SK-N-SH (cell line): ENCODE measurements at regions not wholly inside any gene's neighbourhood (a gene's known extent, or its start where the extent isn't known, plus 50 kb on each side); places are given as distances from the start of the nearest gene placed in this dataset.
A peak's percentile ranks its signal among the peaks of the same experiment; 100 is the strongest.

ENCODE experiments used
- CTCF ChIA-PET: fragments of 300-600, 350-600 bp; formaldehyde crosslinking; extraction: SDS; loops from one replicate; lab custom pipeline; 2021; lab: Yijun Ruan, JAX
- POLR2A ChIA-PET: fragments of 350-600 bp; sonication (Branson Sonifier 250); formaldehyde crosslinking; extraction: SDS; loops from one replicate; lab custom pipeline; 2020; ENCODE audit warnings: antibody characterized with exemption, inconsistent platforms; lab: Yijun Ruan, JAX
- DNase-seq: peaks from one replicate; pipeline ENCODE4 v3.0.0; 2012
- H2AFZ ChIP-seq: fragments of 200-600 bp; sonication (generic); 2 replicates; pipeline ENCODE4 v1.8.1; 2016; ENCODE audit warnings: antibody characterized with exemption, mild to moderate bottlenecking, low read depth
- H3F3A ChIP-seq: fragments of 200-600 bp; sonication (generic); replicated peaks from 2 replicates; pipeline ENCODE3; 2016; ENCODE audit warnings: antibody characterized with exemption, mild to moderate bottlenecking; ENCODE audit not compliant: insufficient read depth
- H3K27ac ChIP-seq, 2 experiments: fragments of 200-500 bp in 1 of 2; fragments of 200-600 bp in 1 of 2; sonication (Bioruptor generic) in 1 of 2; sonication (generic), shearing (Covaris generic) in 1 of 2; 2 replicates each; pipeline versions ENCODE4 v1.5.1 to v1.6.1; 2014 to 2016; ENCODE audit warnings: low read depth in 2 of 2, inconsistent platforms in 1 of 2, low read length in 1 of 2, mild to moderate bottlenecking in 1 of 2, mixed read lengths in 1 of 2
- H3K27me3 ChIP-seq: fragments of 200-600 bp; sonication (generic), shearing (Covaris generic); 2 replicates; pipeline ENCODE4 v1.6.1; 2016; ENCODE audit warnings: mixed run types; ENCODE audit not compliant: insufficient read depth
- H3K36me3 ChIP-seq, 2 experiments: fragments of 200-500 bp in 1 of 2; fragments of 200-600 bp in 1 of 2; sonication (Bioruptor generic) in 1 of 2; sonication (generic) in 1 of 2; replicated peaks in 1 of 2; 2 replicates each; pipeline versions ENCODE3 to v1.5.1; 2014 to 2016; ENCODE audit warnings: low read length in 1 of 2, mild to moderate bottlenecking in 1 of 2; ENCODE audit not compliant: insufficient read depth in 2 of 2, control insufficient read depth in 1 of 2
- H3K4me1 ChIP-seq, 2 experiments: fragments of 200-500 bp in 1 of 2; fragments of 200-600 bp in 1 of 2; sonication (Bioruptor generic) in 1 of 2; sonication (generic), shearing (Covaris generic) in 1 of 2; 2 replicates each; pipeline versions ENCODE4 v1.5.1 to v1.6.1; 2014 to 2016; ENCODE audit warnings: low read depth in 1 of 2, low read length in 1 of 2, mixed run types in 1 of 2; ENCODE audit not compliant: insufficient read depth in 2 of 2, control insufficient read depth in 1 of 2
- H3K4me2 ChIP-seq: fragments of 200-600 bp; sonication (generic), shearing (Covaris generic); 2 replicates; pipeline ENCODE4 v1.6.1; 2017; ENCODE audit warnings: mixed run types
- H3K4me3 ChIP-seq, 2 experiments: fragments of 200-500 bp in 1 of 2; fragments of 200-600 bp in 1 of 2; sonication (Bioruptor generic) in 1 of 2; sonication (generic), shearing (Covaris generic) in 1 of 2; 2 replicates each; pipeline versions ENCODE4 v1.5.1 to v1.8.1; 2014 to 2016; ENCODE audit warnings: low read depth in 2 of 2, inconsistent platforms in 1 of 2, low read length in 1 of 2, mild to moderate bottlenecking in 1 of 2, mixed read lengths in 1 of 2, moderate library complexity in 1 of 2
- H3K79me2 ChIP-seq: fragments of 200-600 bp; sonication (generic); 2 replicates; pipeline ENCODE4 v1.8.1; 2017; ENCODE audit warnings: mild to moderate bottlenecking; ENCODE audit not compliant: insufficient read depth
- H3K9ac ChIP-seq: fragments of 200-600 bp; sonication (generic); 2 replicates; pipeline ENCODE4 v1.6.1; 2017; ENCODE audit warnings: mixed run types
- H3K9me2 ChIP-seq: fragments of 200-600 bp; sonication (generic); 2 replicates; pipeline ENCODE4 v1.6.1; 2017; ENCODE audit warnings: mixed run types
- H3K9me3 ChIP-seq: fragments of 200-600 bp; sonication (generic); 2 replicates; pipeline ENCODE4 v1.6.1; 2017; ENCODE audit warnings: mixed run types, mild to moderate bottlenecking, moderate library complexity
- H4K20me1 ChIP-seq: fragments of 200-600 bp; sonication (generic); 2 replicates; pipeline ENCODE4 v1.6.1; 2017; ENCODE audit warnings: mild to moderate bottlenecking, mixed run types; ENCODE audit not compliant: insufficient read depth
- FOXJ3 ChIP-seq: sonication (generic); formaldehyde crosslinking; IDR thresholded peaks from 2 replicates; pipeline ENCODE4 v1.5.1; 2020; ENCODE audit warnings: mild to moderate bottlenecking, missing genetic modification reagents
- IRF3 ChIP-seq: fragments of 150-350 bp; IDR thresholded peaks from 2 replicates; pipeline ENCODE4 v1.6.1; 2016; ENCODE audit warnings: mild to moderate bottlenecking, low read depth, low read length
- MEF2A ChIP-seq: IDR thresholded peaks from 2 replicates; pipeline ENCODE4 v1.4.0; 2012; ENCODE audit warnings: low read depth, borderline replicate concordance
- RCOR1 ChIP-seq: fragments of 150-350 bp; IDR thresholded peaks from 2 replicates; pipeline ENCODE4 v1.6.1; 2017; ENCODE audit warnings: antibody characterized with exemption, low read length
- SIN3A ChIP-seq: IDR thresholded peaks from 2 replicates; pipeline ENCODE4 v1.6.1; 2012; ENCODE audit warnings: low read depth, mild to moderate bottlenecking, low read length, moderate library complexity, borderline replicate concordance
- WGBS: methylation state at CpG from one replicate; pipeline ENCODE4 v1.1.6; 2017; ENCODE audit warnings: low lambda C conversion rate; 5-methylcytosine and 5-hydroxymethylcytosine counted together
- TF ChIP-seq, protein P1 (sequence below): IDR thresholded peaks from 2 replicates; pipeline ENCODE4 v1.6.1; 2012; ENCODE audit warnings: mild to moderate bottlenecking, low read depth, low read length, moderate library complexity
- TF ChIP-seq, protein P2 (sequence below): fragments of 200-600 bp; sonication (generic); IDR thresholded peaks from 2 replicates; pipeline ENCODE4 v1.6.1; 2017; ENCODE audit warnings: antibody characterized with exemption, mild to moderate bottlenecking, moderate library complexity

DNA sequence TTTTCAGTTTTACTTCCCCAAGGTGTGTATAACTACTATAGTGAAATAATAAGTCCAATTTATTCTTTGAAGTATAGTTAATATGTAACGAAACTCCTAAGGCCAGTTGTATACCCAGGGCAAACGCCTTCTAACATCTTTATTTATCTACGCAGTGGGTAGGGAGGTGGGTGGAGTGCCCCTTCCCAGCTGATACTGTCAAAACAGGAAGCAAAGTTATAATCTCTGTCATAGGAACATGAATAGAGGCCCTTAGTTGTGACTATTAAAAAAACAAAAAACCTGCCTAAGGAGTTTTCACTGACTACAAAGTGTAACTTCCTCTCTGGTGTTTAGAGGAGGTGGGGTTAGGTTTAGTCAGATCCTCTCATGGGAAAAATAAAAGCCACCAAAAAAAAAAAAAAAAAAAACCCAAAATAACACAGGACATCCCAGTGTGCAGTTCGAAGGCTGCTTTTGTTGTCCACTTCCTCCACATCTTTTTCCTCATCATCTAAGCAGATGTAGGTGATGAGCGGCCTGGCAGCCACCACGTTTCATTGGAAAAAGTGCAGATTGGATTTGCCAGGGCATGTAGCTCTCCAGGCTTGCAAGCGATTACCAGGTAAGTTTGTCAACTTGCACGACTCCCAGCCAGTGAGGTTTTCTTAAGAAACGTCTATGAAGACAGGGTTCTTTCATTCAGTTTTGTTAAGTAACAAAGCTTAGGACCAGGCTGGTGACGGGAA, 58.7 kb downstream of the UTRN start (continued):
- no peak for TF ChIP-seq IRF3

DNA sequence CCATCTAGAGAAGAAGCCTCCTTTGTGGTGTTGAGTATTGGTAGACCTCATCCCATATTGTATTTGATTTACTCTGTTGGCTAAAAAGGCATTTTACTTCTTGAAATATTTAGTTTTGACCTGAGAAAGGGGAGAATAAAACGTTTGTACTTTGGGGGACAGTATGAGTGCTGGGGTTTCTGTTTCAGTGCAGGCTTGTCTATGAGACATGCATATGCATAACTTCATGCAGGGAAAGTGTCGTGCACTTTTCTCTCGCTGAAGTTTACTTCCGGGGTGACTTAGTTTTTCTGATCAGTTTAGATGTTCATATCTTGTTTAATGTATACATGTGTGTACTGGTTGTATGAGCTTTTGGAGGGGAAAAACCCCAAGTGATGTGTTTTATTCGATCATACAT, 59.5 kb downstream of the UTRN start:
- Histone ChIP-seq H3K79me2 (peaks cover 27% of the 10 kb centered on the region), H3K4me2 (peak overlapping the region; percentile 50; the same call in 1 of the 2 replicates), H3K27me3 (no peaks in the 10 kb centered on the region), H3F3A (peaks cover 10% of the 10 kb centered on the region), H2AFZ (0 out of 2 replicates have a peak overlapping the region, but pooled peaks have one; percentile 46), H3K9ac (no peak overlapping the region), H4K20me1 (no peaks in the 10 kb centered on the region), H3K9me3 (no peaks in the 10 kb centered on the region), H3K9me2 (no peaks in the 10 kb centered on the region), H3K36me3 (no peaks in the 10 kb centered on the region), H3K4me1 (peaks cover 3 to 32% of the 10 kb centered on the region in 2 experiments; a peak in 3 of 4 replicates), H3K27ac (peak overlapping the region; percentile 23 to 32; a peak in 2 of 4 replicates), H3K4me3 (no peak overlapping the region)
- TF ChIP-seq, protein P1, sequence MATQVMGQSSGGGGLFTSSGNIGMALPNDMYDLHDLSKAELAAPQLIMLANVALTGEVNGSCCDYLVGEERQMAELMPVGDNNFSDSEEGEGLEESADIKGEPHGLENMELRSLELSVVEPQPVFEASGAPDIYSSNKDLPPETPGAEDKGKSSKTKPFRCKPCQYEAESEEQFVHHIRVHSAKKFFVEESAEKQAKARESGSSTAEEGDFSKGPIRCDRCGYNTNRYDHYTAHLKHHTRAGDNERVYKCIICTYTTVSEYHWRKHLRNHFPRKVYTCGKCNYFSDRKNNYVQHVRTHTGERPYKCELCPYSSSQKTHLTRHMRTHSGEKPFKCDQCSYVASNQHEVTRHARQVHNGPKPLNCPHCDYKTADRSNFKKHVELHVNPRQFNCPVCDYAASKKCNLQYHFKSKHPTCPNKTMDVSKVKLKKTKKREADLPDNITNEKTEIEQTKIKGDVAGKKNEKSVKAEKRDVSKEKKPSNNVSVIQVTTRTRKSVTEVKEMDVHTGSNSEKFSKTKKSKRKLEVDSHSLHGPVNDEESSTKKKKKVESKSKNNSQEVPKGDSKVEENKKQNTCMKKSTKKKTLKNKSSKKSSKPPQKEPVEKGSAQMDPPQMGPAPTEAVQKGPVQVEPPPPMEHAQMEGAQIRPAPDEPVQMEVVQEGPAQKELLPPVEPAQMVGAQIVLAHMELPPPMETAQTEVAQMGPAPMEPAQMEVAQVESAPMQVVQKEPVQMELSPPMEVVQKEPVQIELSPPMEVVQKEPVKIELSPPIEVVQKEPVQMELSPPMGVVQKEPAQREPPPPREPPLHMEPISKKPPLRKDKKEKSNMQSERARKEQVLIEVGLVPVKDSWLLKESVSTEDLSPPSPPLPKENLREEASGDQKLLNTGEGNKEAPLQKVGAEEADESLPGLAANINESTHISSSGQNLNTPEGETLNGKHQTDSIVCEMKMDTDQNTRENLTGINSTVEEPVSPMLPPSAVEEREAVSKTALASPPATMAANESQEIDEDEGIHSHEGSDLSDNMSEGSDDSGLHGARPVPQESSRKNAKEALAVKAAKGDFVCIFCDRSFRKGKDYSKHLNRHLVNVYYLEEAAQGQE: no peak
- TF ChIP-seq, protein P2, sequence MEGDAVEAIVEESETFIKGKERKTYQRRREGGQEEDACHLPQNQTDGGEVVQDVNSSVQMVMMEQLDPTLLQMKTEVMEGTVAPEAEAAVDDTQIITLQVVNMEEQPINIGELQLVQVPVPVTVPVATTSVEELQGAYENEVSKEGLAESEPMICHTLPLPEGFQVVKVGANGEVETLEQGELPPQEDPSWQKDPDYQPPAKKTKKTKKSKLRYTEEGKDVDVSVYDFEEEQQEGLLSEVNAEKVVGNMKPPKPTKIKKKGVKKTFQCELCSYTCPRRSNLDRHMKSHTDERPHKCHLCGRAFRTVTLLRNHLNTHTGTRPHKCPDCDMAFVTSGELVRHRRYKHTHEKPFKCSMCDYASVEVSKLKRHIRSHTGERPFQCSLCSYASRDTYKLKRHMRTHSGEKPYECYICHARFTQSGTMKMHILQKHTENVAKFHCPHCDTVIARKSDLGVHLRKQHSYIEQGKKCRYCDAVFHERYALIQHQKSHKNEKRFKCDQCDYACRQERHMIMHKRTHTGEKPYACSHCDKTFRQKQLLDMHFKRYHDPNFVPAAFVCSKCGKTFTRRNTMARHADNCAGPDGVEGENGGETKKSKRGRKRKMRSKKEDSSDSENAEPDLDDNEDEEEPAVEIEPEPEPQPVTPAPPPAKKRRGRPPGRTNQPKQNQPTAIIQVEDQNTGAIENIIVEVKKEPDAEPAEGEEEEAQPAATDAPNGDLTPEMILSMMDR: no peak
- TF ChIP-seq FOXJ3 (CRISPR knock-in tag) (no peak), RCOR1 (no peak), SIN3A (no peak), MEF2A (no peak)
- ChIA-PET CTCF (no interaction called here), POLR2A (no interaction called here)
- no peak for DNase-seq
- WGBS: 57% methylated on average over 5 of the region's 5 CpGs
